ENCODE measurements at regions not wholly inside any gene's neighbourhood (a gene's known extent, or its start where the extent isn't known, plus 50 kb on each side); places are given as distances from the start of the nearest gene placed in this dataset.

GRCh38 chr13:31866099-31866498, 126.8 kb downstream of the RXFP2 start:
- no peak for DNase-seq (ENCODE audit: low read depth, low spot score)
- CTCF ChIA-PET = no interaction called here
- no peak for TF ChIP-seq CTCF (IDR thresholded peaks at IDR 0.05; ENCODE audit: low read depth, low read length)
- Histone ChIP-seq H3K27me3 (ENCODE audit: control insufficient read depth, insufficient read depth, low read length) (no peaks in the 10 kb centered on the region), H3K27ac (ENCODE audit: low read depth, low read length) (no peak overlapping the region), H3K9me3 (ENCODE audit: control insufficient read depth, insufficient read depth, low read length) (no peaks in the 10 kb centered on the region), H3K4me3 (ENCODE audit: low read depth, low read length) (no peak overlapping the region)
- POLR2A ChIA-PET = no interaction called here

GRCh38 chr13:31867709-31868108, 128.4 kb downstream of the RXFP2 start:
- no peak for DNase-seq (ENCODE audit: low read depth, low spot score)
- no peak for TF ChIP-seq CTCF (IDR thresholded peaks at IDR 0.05; ENCODE audit: low read depth, low read length)
- POLR2A ChIA-PET = no interaction called here
- Histone ChIP-seq H3K27ac (ENCODE audit: low read depth, low read length) (no peak overlapping the region), H3K27me3 (ENCODE audit: control insufficient read depth, insufficient read depth, low read length) (no peaks in the 10 kb centered on the region), H3K4me3 (ENCODE audit: low read depth, low read length) (no peak overlapping the region), H3K9me3 (ENCODE audit: control insufficient read depth, insufficient read depth, low read length) (no peaks in the 10 kb centered on the region)
- CTCF ChIA-PET = no interaction called here

GRCh38 chr13:31869582-31869981, 130.3 kb downstream of the RXFP2 start:
- Histone ChIP-seq H3K4me3 (ENCODE audit: low read depth, low read length) (no peak overlapping the region), H3K9me3 (ENCODE audit: control insufficient read depth, insufficient read depth, low read length) (no peaks in the 10 kb centered on the region), H3K27me3 (ENCODE audit: control insufficient read depth, insufficient read depth, low read length) (no peaks in the 10 kb centered on the region), H3K27ac (ENCODE audit: low read depth, low read length) (no peak overlapping the region)
- ChIA-PET CTCF (no interaction called here), POLR2A (no interaction called here)
- no peak for DNase-seq (ENCODE audit: low read depth, low spot score)
- TF ChIP-seq CTCF (IDR thresholded peaks at IDR 0.05; ENCODE audit: low read depth, low read length) = no peak

- ChIA-PET POLR2A (no interaction called here), CTCF (no interaction called here)
- Histone ChIP-seq H3K9me3 (ENCODE audit: control insufficient read depth, insufficient read depth, low read length) (no peaks in the 10 kb centered on the region), H3K4me3 (ENCODE audit: low read depth, low read length) (no peak overlapping the region), H3K27me3 (ENCODE audit: control insufficient read depth, insufficient read depth, low read length) (no peaks in the 10 kb centered on the region), H3K27ac (ENCODE audit: low read depth, low read length) (no peak overlapping the region)
- no peak for DNase-seq (ENCODE audit: low read depth, low spot score)
- no peak for TF ChIP-seq CTCF (IDR thresholded peaks at IDR 0.05; ENCODE audit: low read depth, low read length)
Measured at GRCh38 chr13:31870511-31870910, 131.2 kb downstream of the RXFP2 start.

- H3K27ac ChIP-seq (ENCODE audit: low read depth, low read length) = no peak overlapping the region
- ChIA-PET CTCF (no interaction called here), POLR2A (no interaction called here)
- H3K27me3 ChIP-seq (ENCODE audit: control insufficient read depth, insufficient read depth, low read length) = peaks cover 4% of the 10 kb centered on the region
- no peak overlapping the region for H3K4me3 ChIP-seq (ENCODE audit: low read depth, low read length)
- H3K9me3 ChIP-seq (ENCODE audit: control insufficient read depth, insufficient read depth, low read length) = no peaks in the 10 kb centered on the region
- no peak for TF ChIP-seq CTCF (IDR thresholded peaks at IDR 0.05; ENCODE audit: low read depth, low read length)
- DNase-seq (ENCODE audit: low read depth, low spot score) = no peak
Measured at GRCh38 chr13:31873145-31873544, 133.8 kb downstream of the RXFP2 start.
